Keratinocyte (primary cell): ENCODE measurements at regions not wholly inside any gene's neighbourhood (a gene's known extent, or its start where the extent isn't known, plus 50 kb on each side); places are given as distances from the start of the nearest gene placed in this dataset.

Source experiments
- EZH2 ChIP-seq: IDR thresholded peaks from one replicate; pipeline ENCODE4 v1.6.1; 2012; ENCODE audit warnings: inconsistent platforms, mild to moderate bottlenecking, low read length, moderate library complexity
- TF ChIP-seq, protein P1 (sequence below), 3 experiments: IDR thresholded peaks in 1 of 3; conservative IDR thresholded peaks in 1 of 3; optimal IDR thresholded peaks in 1 of 3; 2 replicates in 2 of 3; 3 replicates in 1 of 3; pipeline versions ENCODE3 to v1.5.1; 2011; ENCODE audit warnings: low read length in 3 of 3, mild to moderate bottlenecking in 3 of 3, moderate library complexity in 2 of 3, control low read depth in 1 of 3, inconsistent platforms in 1 of 3; ENCODE audit not compliant: insufficient read depth in 2 of 3; ENCODE audit errors: extremely low read depth in 1 of 3

DNA sequence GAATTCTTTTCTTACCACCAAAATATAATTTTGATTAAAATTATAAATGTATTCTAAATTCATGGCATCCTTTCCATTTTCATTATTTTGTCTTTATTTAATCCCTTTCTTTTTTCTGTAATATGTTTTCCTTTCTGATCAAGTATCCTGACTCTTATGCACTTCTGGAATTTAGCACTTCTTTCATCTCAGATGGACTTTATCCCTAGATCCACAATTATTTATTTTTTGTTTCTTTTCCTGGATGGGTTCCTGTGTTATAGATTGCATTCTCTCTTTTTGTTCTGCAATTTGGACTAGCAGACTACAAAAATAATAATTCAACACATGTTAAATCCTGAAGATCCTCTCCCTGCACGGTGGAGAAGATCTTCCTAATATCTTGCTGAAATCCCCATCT lies 76.9 kb upstream of the CDIN1 start:
- TF ChIP-seq, protein P1, sequence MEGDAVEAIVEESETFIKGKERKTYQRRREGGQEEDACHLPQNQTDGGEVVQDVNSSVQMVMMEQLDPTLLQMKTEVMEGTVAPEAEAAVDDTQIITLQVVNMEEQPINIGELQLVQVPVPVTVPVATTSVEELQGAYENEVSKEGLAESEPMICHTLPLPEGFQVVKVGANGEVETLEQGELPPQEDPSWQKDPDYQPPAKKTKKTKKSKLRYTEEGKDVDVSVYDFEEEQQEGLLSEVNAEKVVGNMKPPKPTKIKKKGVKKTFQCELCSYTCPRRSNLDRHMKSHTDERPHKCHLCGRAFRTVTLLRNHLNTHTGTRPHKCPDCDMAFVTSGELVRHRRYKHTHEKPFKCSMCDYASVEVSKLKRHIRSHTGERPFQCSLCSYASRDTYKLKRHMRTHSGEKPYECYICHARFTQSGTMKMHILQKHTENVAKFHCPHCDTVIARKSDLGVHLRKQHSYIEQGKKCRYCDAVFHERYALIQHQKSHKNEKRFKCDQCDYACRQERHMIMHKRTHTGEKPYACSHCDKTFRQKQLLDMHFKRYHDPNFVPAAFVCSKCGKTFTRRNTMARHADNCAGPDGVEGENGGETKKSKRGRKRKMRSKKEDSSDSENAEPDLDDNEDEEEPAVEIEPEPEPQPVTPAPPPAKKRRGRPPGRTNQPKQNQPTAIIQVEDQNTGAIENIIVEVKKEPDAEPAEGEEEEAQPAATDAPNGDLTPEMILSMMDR (optimal IDR thresholded peaks at IDR 0.05 in 1 of 3, IDR thresholded peaks at IDR 0.05 in 1 of 3, conservative IDR thresholded peaks at IDR 0.05 in 1 of 3; ENCODE audit: extremely low read depth in 1 of 3, insufficient read depth in 2 of 3, low read length in 3 of 3), result no peak
- no peak for TF ChIP-seq EZH2
